HG02852 (cell line): ENCODE measurements at regions not wholly inside any gene's neighbourhood (a gene's known extent, or its start where the extent isn't known, plus 50 kb on each side); places are given as distances from the start of the nearest gene placed in this dataset.
A peak's percentile ranks its signal among the peaks of the same experiment; 100 is the strongest.
"Not testable (repeated sequence)": the region's sequence is repeated elsewhere in the genome, so short reads cannot be mapped to it uniquely, and the experiment has no call there.

Experiments used
- ATAC-seq: cut with Tn5 transposase; IDR thresholded peaks from one replicate; pipeline ENCODE4 v1.9.1; 2021; ENCODE audit warnings: mild to moderate bottlenecking, moderate library complexity; ENCODE audit not compliant: unreplicated experiment

- no peak for ATAC-seq
These were observed 251.1 kb upstream of the MAD2L1 start for GRCh38 chr4:120317713-120318112.

- no peak for ATAC-seq
These were observed 249.8 kb upstream of the MAD2L1 start for GRCh38 chr4:120316416-120316815.

- ATAC-seq: peak; percentile 50
These were observed 248.3 kb upstream of the MAD2L1 start for GRCh38 chr4:120314969-120315368.

- ATAC-seq: no peak
These were observed 238.2 kb upstream of the MAD2L1 start for GRCh38 chr4:120304801-120305200.

GRCh38 chr4:120299631-120300030 is 233.0 kb upstream of the MAD2L1 start:
- ATAC-seq: no peak

GRCh38 chr4:120293341-120293740 is 226.7 kb upstream of the MAD2L1 start:
- no peak for ATAC-seq

- no peak for ATAC-seq
These were observed 224.9 kb upstream of the MAD2L1 start for GRCh38 chr4:120291541-120291940.

GRCh38 chr4:120290553-120290952 is 223.9 kb upstream of the MAD2L1 start:
- ATAC-seq: no peak

GRCh38 chr4:120286813-120287212 is 220.2 kb upstream of the MAD2L1 start:
- ATAC-seq: no peak

- no peak for ATAC-seq
These were observed 214.9 kb upstream of the MAD2L1 start for GRCh38 chr4:120281581-120281980.

- ATAC-seq: no peak
These were observed 210.7 kb upstream of the MAD2L1 start for GRCh38 chr4:120277391-120277790.

- ATAC-seq: no peak
These were observed 200.0 kb upstream of the MAD2L1 start for GRCh38 chr4:120266602-120267001.

GRCh38 chr4:120263618-120264017 is 197.0 kb upstream of the MAD2L1 start:
- ATAC-seq: no peak

- no peak for ATAC-seq
These were observed 194.5 kb upstream of the MAD2L1 start for GRCh38 chr4:120261117-120261516.

- not testable (repeated sequence) for ATAC-seq
These were observed 189.6 kb upstream of the MAD2L1 start for GRCh38 chr4:120256112-120256775.

- no peak for ATAC-seq
These were observed 171.8 kb upstream of the MAD2L1 start for GRCh38 chr4:120238277-120238973.

GRCh38 chr4:120236873-120237272 is 170.2 kb upstream of the MAD2L1 start:
- ATAC-seq: no peak

GRCh38 chr4:120232050-120232449 is 165.4 kb upstream of the MAD2L1 start:
- ATAC-seq: no peak

GRCh38 chr4:120228086-120228485 is 161.4 kb upstream of the MAD2L1 start:
- no peak for ATAC-seq

- ATAC-seq: no peak
These were observed 160.9 kb upstream of the MAD2L1 start for GRCh38 chr4:120227554-120227953.

- ATAC-seq: no peak
These were observed 158.9 kb upstream of the MAD2L1 start for GRCh38 chr4:120225527-120225926.

- ATAC-seq: no peak
These were observed 152.3 kb upstream of the MAD2L1 start for GRCh38 chr4:120218981-120219380.

GRCh38 chr4:120215350-120215749 is 148.7 kb upstream of the MAD2L1 start:
- ATAC-seq: no peak
